PC-9 (cell line): ENCODE measurements at regions not wholly inside any gene's neighbourhood (a gene's known extent, or its start where the extent isn't known, plus 50 kb on each side); places are given as distances from the start of the nearest gene placed in this dataset.

Experiments
- EZH2 ChIP-seq: fragments of 200-600 bp; sonication (generic); IDR thresholded peaks from 2 replicates; pipeline ENCODE4 v1.8.0; 2017; ENCODE audit warnings: antibody characterized with exemption, low read depth
- TF ChIP-seq, protein P1 (sequence below): fragments of 200-600 bp; sonication (generic); conservative IDR thresholded peaks from 2 replicates; pipeline ENCODE4 v1.6.1; 2017; ENCODE audit warnings: mixed run types, antibody characterized with exemption, mild to moderate bottlenecking, moderate library complexity

DNA sequence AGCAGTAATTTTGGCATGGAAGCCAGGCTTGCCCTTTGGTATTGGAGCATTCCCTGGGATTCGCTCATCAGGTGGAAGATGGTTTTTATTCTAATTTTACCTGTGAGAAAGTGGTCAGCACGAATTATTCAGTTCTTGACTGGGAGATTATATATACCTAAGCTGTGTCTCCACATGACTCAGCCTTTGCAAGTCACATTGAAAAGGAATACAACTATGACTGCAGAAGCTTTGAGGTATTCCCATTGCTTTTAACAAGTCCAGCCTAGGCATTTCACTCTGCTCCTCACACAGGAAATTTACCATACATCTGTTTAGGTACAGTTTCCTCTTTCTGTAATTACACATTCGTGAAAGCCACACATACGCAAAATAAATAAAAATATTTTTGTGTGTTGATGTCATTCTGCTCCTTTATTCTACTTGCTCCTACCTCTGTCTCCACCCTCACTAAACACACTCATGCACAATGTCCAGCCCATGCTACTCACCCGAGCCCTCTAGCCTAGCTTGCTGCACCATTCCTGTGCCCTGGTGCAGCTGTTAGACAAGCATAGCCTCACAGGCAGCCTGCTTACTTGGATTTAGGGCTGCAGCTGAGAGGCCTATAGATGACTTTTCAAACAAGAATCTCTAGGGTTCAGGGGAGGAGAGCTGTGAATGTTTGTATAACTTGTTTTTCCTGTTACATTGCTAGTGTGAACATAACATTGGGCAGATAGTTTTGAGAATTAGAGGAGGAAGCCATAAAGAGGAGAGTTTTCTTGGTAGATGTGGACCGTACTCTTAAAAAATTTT, 504.4 kb upstream of the FAT1 start:
- TF ChIP-seq, protein P1, sequence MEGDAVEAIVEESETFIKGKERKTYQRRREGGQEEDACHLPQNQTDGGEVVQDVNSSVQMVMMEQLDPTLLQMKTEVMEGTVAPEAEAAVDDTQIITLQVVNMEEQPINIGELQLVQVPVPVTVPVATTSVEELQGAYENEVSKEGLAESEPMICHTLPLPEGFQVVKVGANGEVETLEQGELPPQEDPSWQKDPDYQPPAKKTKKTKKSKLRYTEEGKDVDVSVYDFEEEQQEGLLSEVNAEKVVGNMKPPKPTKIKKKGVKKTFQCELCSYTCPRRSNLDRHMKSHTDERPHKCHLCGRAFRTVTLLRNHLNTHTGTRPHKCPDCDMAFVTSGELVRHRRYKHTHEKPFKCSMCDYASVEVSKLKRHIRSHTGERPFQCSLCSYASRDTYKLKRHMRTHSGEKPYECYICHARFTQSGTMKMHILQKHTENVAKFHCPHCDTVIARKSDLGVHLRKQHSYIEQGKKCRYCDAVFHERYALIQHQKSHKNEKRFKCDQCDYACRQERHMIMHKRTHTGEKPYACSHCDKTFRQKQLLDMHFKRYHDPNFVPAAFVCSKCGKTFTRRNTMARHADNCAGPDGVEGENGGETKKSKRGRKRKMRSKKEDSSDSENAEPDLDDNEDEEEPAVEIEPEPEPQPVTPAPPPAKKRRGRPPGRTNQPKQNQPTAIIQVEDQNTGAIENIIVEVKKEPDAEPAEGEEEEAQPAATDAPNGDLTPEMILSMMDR, result no peak
- no peak for TF ChIP-seq EZH2
